ENCODE measurements at regions not wholly inside any gene's neighbourhood (a gene's known extent, or its start where the extent isn't known, plus 50 kb on each side); places are given as distances from the start of the nearest gene placed in this dataset.

DNA sequence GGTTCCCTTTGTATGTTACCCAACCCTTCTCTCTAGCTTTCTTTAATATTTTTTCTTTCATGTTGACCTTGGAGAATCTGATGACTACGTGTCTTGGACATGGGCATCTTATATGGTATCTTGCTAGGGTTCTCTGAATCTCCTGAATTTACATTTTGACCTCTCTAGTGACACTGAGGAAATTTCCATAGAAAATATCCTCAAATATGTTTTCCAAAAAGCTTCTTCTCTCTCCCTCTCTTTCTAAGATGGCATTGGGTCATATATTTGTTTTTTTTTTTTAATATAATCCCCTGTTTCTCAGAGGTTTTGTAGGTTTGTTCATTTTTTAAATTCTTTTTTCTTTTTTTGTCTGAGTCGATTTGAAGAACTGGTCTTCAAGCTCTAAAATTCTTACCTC is 184.0 kb upstream of the TMC3 start:
- Histone ChIP-seq H3K9me2 (replicated peaks; ENCODE audit: insufficient read depth, low read length) (no peaks in the 10 kb centered on the region), H3F3A (ENCODE audit: insufficient read depth, low read length) (no peaks in the 10 kb centered on the region), H3K27ac (ENCODE audit: low read length) (no peak overlapping the region), H3K4me3 (ENCODE audit: low read length) (no peak overlapping the region), H3K27me3 (replicated peaks; ENCODE audit: insufficient read depth, low read length) (no peaks in the 10 kb centered on the region), H3K4me2 (ENCODE audit: low read depth, low read length) (no peak overlapping the region), H3K9me3 (replicated peaks; ENCODE audit: insufficient read depth, low read length) (no peaks in the 10 kb centered on the region), H3K9ac (ENCODE audit: low read length) (no peak overlapping the region), H2AFZ (ENCODE audit: low read length) (no peak overlapping the region), H3K36me3 (replicated peaks; ENCODE audit: insufficient read depth, low read length) (no peaks in the 10 kb centered on the region), H3K4me1 (ENCODE audit: low read length) (no peaks in the 10 kb centered on the region), H3K79me2 (ENCODE audit: low read length) (no peaks in the 10 kb centered on the region), H4K20me1 (ENCODE audit: insufficient read depth, low read length) (no peaks in the 10 kb centered on the region)
- DNase-seq, result no peak
- TF ChIP-seq EZH2 (optimal IDR thresholded peaks at IDR 0.05; ENCODE audit: low read depth, low read length), result no peak
- no peak for TF ChIP-seq EZH2phosphoT487 (IDR thresholded peaks at IDR 0.05; ENCODE audit: low read length)
- TF ChIP-seq, protein P1, sequence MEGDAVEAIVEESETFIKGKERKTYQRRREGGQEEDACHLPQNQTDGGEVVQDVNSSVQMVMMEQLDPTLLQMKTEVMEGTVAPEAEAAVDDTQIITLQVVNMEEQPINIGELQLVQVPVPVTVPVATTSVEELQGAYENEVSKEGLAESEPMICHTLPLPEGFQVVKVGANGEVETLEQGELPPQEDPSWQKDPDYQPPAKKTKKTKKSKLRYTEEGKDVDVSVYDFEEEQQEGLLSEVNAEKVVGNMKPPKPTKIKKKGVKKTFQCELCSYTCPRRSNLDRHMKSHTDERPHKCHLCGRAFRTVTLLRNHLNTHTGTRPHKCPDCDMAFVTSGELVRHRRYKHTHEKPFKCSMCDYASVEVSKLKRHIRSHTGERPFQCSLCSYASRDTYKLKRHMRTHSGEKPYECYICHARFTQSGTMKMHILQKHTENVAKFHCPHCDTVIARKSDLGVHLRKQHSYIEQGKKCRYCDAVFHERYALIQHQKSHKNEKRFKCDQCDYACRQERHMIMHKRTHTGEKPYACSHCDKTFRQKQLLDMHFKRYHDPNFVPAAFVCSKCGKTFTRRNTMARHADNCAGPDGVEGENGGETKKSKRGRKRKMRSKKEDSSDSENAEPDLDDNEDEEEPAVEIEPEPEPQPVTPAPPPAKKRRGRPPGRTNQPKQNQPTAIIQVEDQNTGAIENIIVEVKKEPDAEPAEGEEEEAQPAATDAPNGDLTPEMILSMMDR (IDR thresholded peaks at IDR 0.05; ENCODE audit: low read length), result no peak

DNA sequence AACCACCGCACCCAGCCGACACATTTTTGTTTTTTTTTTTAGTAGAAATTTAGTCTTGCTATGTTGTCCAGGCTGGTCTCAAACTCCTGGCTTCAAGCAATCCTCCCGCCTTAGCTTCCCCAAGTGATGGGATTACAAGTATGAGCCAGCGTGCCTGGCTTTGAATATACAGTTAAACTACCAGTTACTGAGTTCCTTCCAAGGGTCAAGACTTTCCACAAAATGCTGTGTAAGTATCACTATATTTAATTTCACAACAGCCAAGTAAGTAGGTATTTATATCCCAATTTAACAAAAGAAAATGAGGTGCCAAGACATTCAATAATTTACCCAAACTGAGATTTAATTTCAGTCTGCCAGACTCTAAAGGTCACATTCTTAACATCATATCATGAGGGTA is 181.3 kb upstream of the TMC3 start:
- no peak overlapping the region for H3K4me3 ChIP-seq (ENCODE audit: low read length)
- TF ChIP-seq EZH2phosphoT487 (IDR thresholded peaks at IDR 0.05; ENCODE audit: low read length), result no peak
- TF ChIP-seq EZH2 (optimal IDR thresholded peaks at IDR 0.05; ENCODE audit: low read depth, low read length), result no peak
- TF ChIP-seq, protein P1 (IDR thresholded peaks at IDR 0.05; ENCODE audit: low read length), result no peak
- H4K20me1 ChIP-seq (ENCODE audit: insufficient read depth, low read length), result no peaks in the 10 kb centered on the region
- H3F3A ChIP-seq (ENCODE audit: insufficient read depth, low read length), result no peaks in the 10 kb centered on the region
- no peaks in the 10 kb centered on the region for H3K27me3 ChIP-seq (replicated peaks; ENCODE audit: insufficient read depth, low read length)
- DNase-seq, result no peak
- H3K9me2 ChIP-seq (replicated peaks; ENCODE audit: insufficient read depth, low read length), result no peaks in the 10 kb centered on the region
- H3K79me2 ChIP-seq (ENCODE audit: low read length), result no peaks in the 10 kb centered on the region
- H2AFZ ChIP-seq (ENCODE audit: low read length), result no peak overlapping the region
- H3K27ac ChIP-seq (ENCODE audit: low read length), result no peak overlapping the region
- H3K36me3 ChIP-seq (replicated peaks; ENCODE audit: insufficient read depth, low read length), result no peaks in the 10 kb centered on the region
- H3K9ac ChIP-seq (ENCODE audit: low read length), result no peak overlapping the region
- no peaks in the 10 kb centered on the region for H3K9me3 ChIP-seq (replicated peaks; ENCODE audit: insufficient read depth, low read length)
- H3K4me1 ChIP-seq (ENCODE audit: low read length), result no peaks in the 10 kb centered on the region
- H3K4me2 ChIP-seq (ENCODE audit: low read depth, low read length), result no peak overlapping the region

DNA sequence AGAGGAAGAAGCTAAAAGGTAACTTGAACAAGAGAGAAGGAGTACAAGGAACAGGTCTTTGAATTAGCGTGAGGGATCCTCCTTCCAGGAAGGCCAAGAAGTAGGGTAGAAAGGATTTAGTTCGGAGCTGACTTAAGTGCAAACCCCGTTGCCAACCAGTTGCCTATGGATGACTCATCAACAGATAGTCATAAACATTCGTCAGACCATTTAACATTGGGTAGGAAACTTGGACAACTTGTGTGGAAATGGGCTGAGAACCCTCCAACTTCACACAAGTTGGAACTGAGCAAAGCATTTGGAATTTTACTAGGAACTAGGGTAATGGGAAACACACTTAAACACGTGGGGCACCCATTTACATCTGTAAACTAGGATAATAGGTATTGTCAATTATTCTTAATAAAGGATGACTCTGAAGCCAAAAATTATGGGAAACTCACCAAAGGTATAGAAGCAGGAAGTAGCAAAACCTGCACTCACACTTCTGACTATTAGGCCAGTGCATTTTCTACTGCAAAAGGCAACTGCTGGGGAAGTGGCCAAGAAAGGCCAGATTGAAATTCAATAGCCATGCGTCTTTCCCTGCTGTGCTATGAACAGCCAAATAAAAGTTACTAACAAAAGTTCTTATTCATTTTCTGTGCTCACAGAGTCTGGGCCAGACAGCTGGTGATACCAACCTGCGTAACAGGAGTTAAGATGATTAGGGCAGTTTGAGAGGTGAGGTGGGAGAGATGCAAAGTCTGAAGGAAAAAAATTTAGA is 174.5 kb upstream of the TMC3 start:
- no peaks in the 10 kb centered on the region for H3F3A ChIP-seq (ENCODE audit: insufficient read depth, low read length)
- H3K9me3 ChIP-seq (replicated peaks; ENCODE audit: insufficient read depth, low read length), result no peaks in the 10 kb centered on the region
- no peaks in the 10 kb centered on the region for H3K79me2 ChIP-seq (ENCODE audit: low read length)
- no peak overlapping the region for H3K9ac ChIP-seq (ENCODE audit: low read length)
- H3K27me3 ChIP-seq (replicated peaks; ENCODE audit: insufficient read depth, low read length), result no peaks in the 10 kb centered on the region
- no peak overlapping the region for H3K4me2 ChIP-seq (ENCODE audit: low read depth, low read length)
- no peak for DNase-seq
- no peak overlapping the region for H3K4me3 ChIP-seq (ENCODE audit: low read length)
- H4K20me1 ChIP-seq (ENCODE audit: insufficient read depth, low read length), result no peaks in the 10 kb centered on the region
- TF ChIP-seq EZH2 (optimal IDR thresholded peaks at IDR 0.05; ENCODE audit: low read depth, low read length) (no peak), EZH2phosphoT487 (IDR thresholded peaks at IDR 0.05; ENCODE audit: low read length) (no peak)
- TF ChIP-seq, protein P1 (IDR thresholded peaks at IDR 0.05; ENCODE audit: low read length), result no peak
- no peak overlapping the region for H3K27ac ChIP-seq (ENCODE audit: low read length)
- H3K36me3 ChIP-seq (replicated peaks; ENCODE audit: insufficient read depth, low read length), result no peaks in the 10 kb centered on the region
- no peaks in the 10 kb centered on the region for H3K4me1 ChIP-seq (ENCODE audit: low read length)
- no peak overlapping the region for H2AFZ ChIP-seq (ENCODE audit: low read length)
- no peaks in the 10 kb centered on the region for H3K9me2 ChIP-seq (replicated peaks; ENCODE audit: insufficient read depth, low read length)

Data from MM.1S (cell line).